HCT116 (cell line): ENCODE measurements at regions not wholly inside any gene's neighbourhood (a gene's known extent, or its start where the extent isn't known, plus 50 kb on each side); places are given as distances from the start of the nearest gene placed in this dataset.

Experiments used
- ATAC-seq: fragments of 200-7000 bp; cut with Tn5 transposase; 2 replicates; pipeline ENCODE4 v1.9.1; 2020; ENCODE audit warnings: mild to moderate bottlenecking, moderate library complexity
- BruUV-seq: library from RNA; stranded (reverse); fragments of 400-500 nt; replicated peaks from 2 replicates; lab custom pipeline; 2021; lab: Mats Ljungman, UMichigan
- CTCF ChIA-PET: fragments of 300-600 bp; sonication (Branson Sonifier 250); formaldehyde crosslinking; loops from one replicate; lab custom pipeline; 2021; ENCODE audit warnings: antibody characterized with exemption; lab: Charles Lee
- POLR2A ChIA-PET: fragments of 300-600, 350-600 bp; sonication (Branson Sonifier 250); formaldehyde crosslinking; loops from one replicate; lab custom pipeline; 2021; ENCODE audit warnings: antibody characterized with exemption; lab: Charles Lee
- RAD21 ChIA-PET, 2 experiments: fragments of 300-600 bp; sonication (Branson Sonifier 250); formaldehyde crosslinking; loops; one replicate each; lab custom pipeline; 2023; ENCODE audit warnings: low total read pairs in 2 of 2; ENCODE audit not compliant: uncharacterized antibody in 2 of 2, unreplicated experiment in 2 of 2, low non-redundant PET in 1 of 2; lab: Charles Lee
- DNase-seq: peaks from one replicate; pipeline ENCODE4 v3.0.0-alpha.2; 2010; ENCODE audit warnings: low read depth, low spot score
- H2AFZ ChIP-seq: fragments of 200-600 bp; shearing (Covaris generic), sonication (generic); 2 replicates; pipeline ENCODE4 v1.6.1; 2017; ENCODE audit warnings: low read depth, mixed run types, mixed read lengths, antibody characterized with exemption, low read length; ENCODE audit not compliant: poor library complexity, severe bottlenecking
- H3K27ac ChIP-seq: 2 replicates; pipeline ENCODE4 v1.5.1; 2012; ENCODE audit warnings: low read depth, low read length
- H3K27me3 ChIP-seq: fragments of 200-600 bp; sonication (generic); 2 replicates; pipeline ENCODE4 v1.6.1; 2016; ENCODE audit warnings: mixed run types, low read length, mixed read lengths; ENCODE audit not compliant: insufficient read depth
- H3K36me3 ChIP-seq, 2 experiments: fragments of 200-500 bp in 1 of 2; fragments of 200-600 bp in 1 of 2; sonication (Bioruptor generic) in 1 of 2; sonication (generic) in 1 of 2; 2 replicates each; pipeline versions ENCODE4 v1.5.1 to v1.6.1; 2014 to 2016; ENCODE audit warnings: low read length in 2 of 2, inconsistent platforms in 1 of 2, mixed read lengths in 1 of 2, mixed run types in 1 of 2; ENCODE audit not compliant: insufficient read depth in 2 of 2, control insufficient read depth in 1 of 2
- H3K4me1 ChIP-seq, 2 experiments: fragments of 200-600 bp in 1 of 2; sonication (generic) in 1 of 2; 2 replicates each; pipeline versions ENCODE4 v1.5.1 to v1.6.1; 2012 to 2017; ENCODE audit warnings: low read length in 2 of 2, inconsistent platforms in 1 of 2, mild to moderate bottlenecking in 1 of 2, mixed read lengths in 1 of 2, mixed run types in 1 of 2, moderate library complexity in 1 of 2; ENCODE audit not compliant: insufficient read depth in 2 of 2, control insufficient read depth in 1 of 2
- H3K4me2 ChIP-seq: fragments of 200-600 bp; sonication (generic); 2 replicates; pipeline ENCODE4 v1.6.1; 2017; ENCODE audit warnings: mixed run types, low read length, mixed read lengths
- H3K4me3 ChIP-seq, 2 experiments: fragments of 200-600 bp in 1 of 2; sonication (generic) in 1 of 2; replicated peaks in 1 of 2; 2 replicates each; pipeline ENCODE4 v1.5.1; 2011 to 2016; ENCODE audit warnings: low read length in 2 of 2, control low read depth in 1 of 2, low read depth in 1 of 2, mild to moderate bottlenecking in 1 of 2, mixed read lengths in 1 of 2, mixed run types in 1 of 2
- H3K79me2 ChIP-seq: fragments of 200-600 bp; sonication (generic); 2 replicates; pipeline ENCODE4 v1.6.1; 2017; ENCODE audit warnings: mild to moderate bottlenecking, mixed run types, low read length, moderate library complexity, mixed read lengths; ENCODE audit not compliant: insufficient read depth
- H3K9ac ChIP-seq: fragments of 200-600 bp; sonication (generic); 2 replicates; pipeline ENCODE4 v1.6.1; 2016; ENCODE audit warnings: low read length, mixed read lengths
- H3K9me2 ChIP-seq: fragments of 200-600 bp; sonication (generic), shearing (Covaris generic); 2 replicates; pipeline ENCODE4 v1.6.1; 2017; ENCODE audit warnings: mixed run types, mild to moderate bottlenecking, moderate library complexity; ENCODE audit not compliant: insufficient read depth
- H3K9me3 ChIP-seq, 2 experiments: fragments of 200-500 bp in 1 of 2; fragments of 200-600 bp in 1 of 2; sonication (Bioruptor generic) in 1 of 2; sonication (generic) in 1 of 2; 2 replicates each; pipeline ENCODE4 v1.6.1; 2014 to 2017; ENCODE audit warnings: low read length in 2 of 2, mixed read lengths in 2 of 2, inconsistent platforms in 1 of 2, low read depth in 1 of 2, mild to moderate bottlenecking in 1 of 2, mixed run types in 1 of 2, moderate library complexity in 1 of 2; ENCODE audit not compliant: control insufficient read depth in 1 of 2, insufficient read depth in 1 of 2
- H4K20me1 ChIP-seq: fragments of 200-600 bp; sonication (generic), shearing (Covaris generic); 2 replicates; pipeline ENCODE4 v1.6.1; 2017; ENCODE audit warnings: mixed run types, mild to moderate bottlenecking, moderate library complexity; ENCODE audit not compliant: insufficient read depth
- CBX3 ChIP-seq: IDR thresholded peaks from 2 replicates; pipeline ENCODE4 v1.6.1; 2012; ENCODE audit warnings: low read depth
- CEBPB ChIP-seq: IDR thresholded peaks from 2 replicates; pipeline ENCODE4 v1.6.1; 2012; ENCODE audit warnings: low read depth
- EZH2 ChIP-seq: fragments of 200-600 bp; sonication (generic); IDR thresholded peaks from 2 replicates; pipeline ENCODE4 v1.6.1; 2017; ENCODE audit warnings: antibody characterized with exemption, mixed run types
- EZH2phosphoT487 ChIP-seq: fragments of 200-600 bp; IDR thresholded peaks from 2 replicates; pipeline ENCODE4 v1.6.1; 2018; ENCODE audit warnings: antibody characterized with exemption, borderline replicate concordance
- FOSL1 ChIP-seq: IDR thresholded peaks from 2 replicates; pipeline ENCODE4 v1.6.1; 2012; ENCODE audit warnings: low read depth
- JUND ChIP-seq: IDR thresholded peaks from 2 replicates; pipeline ENCODE4 v1.6.1; 2012
- RAD21 ChIP-seq: IDR thresholded peaks from 2 replicates; pipeline ENCODE4 v1.6.1; 2012; ENCODE audit warnings: low read depth, mild to moderate bottlenecking
- REST ChIP-seq: IDR thresholded peaks from 2 replicates; pipeline ENCODE4 v1.6.1; 2012; ENCODE audit warnings: low read depth
- SIN3A ChIP-seq: IDR thresholded peaks from 2 replicates; pipeline ENCODE4 v1.6.1; 2012; ENCODE audit warnings: low read depth
- ZFX ChIP-seq: fragments of 450-650 bp; IDR thresholded peaks from 2 replicates; pipeline ENCODE4 v1.6.1; 2017
- ZNF274 ChIP-seq: fragments of 200-500 bp; sonication (Bioruptor generic); IDR thresholded peaks from 2 replicates; pipeline ENCODE4 v1.6.1; 2014; ENCODE audit warnings: mild to moderate bottlenecking, low read depth, low read length, inconsistent platforms
- intact Hi-C: fragments of 100-400 bp; cut with micrococcal nuclease; formaldehyde crosslinking; loops from 2 replicates; pipeline ENCODE4 v1.10.0; 2022

GRCh38 chr16:17766012-17766411, 295.3 kb upstream of the XYLT1 start:
- H3K4me3 ChIP-seq = no peak overlapping the region
- no peak for ATAC-seq
- no peaks in the 10 kb centered on the region for H3K4me1 ChIP-seq
- RAD21 ChIA-PET = no interaction called here
- H3K9me2 ChIP-seq = no peaks in the 10 kb centered on the region
- no peaks in the 10 kb centered on the region for H3K9me3 ChIP-seq
- H3K36me3 ChIP-seq = no peaks in the 10 kb centered on the region
- no peak overlapping the region for H2AFZ ChIP-seq
- DNase-seq = no peak
- BruUV-seq = no TSS peak
- intact Hi-C loops = no loop called here
- CTCF ChIA-PET = no interaction called here
- POLR2A ChIA-PET = no interaction called here
- peaks cover 24% of the 10 kb centered on the region for H3K27me3 ChIP-seq
- H3K9ac ChIP-seq = no peak overlapping the region
- no peak overlapping the region for H3K27ac ChIP-seq
- H3K4me2 ChIP-seq = no peak overlapping the region
- no peaks in the 10 kb centered on the region for H4K20me1 ChIP-seq
- TF ChIP-seq EZH2 (no peak), CBX3 (no peak)
- TF ChIP-seq, all 23 proteins: peak for 0
- no peaks in the 10 kb centered on the region for H3K79me2 ChIP-seq

GRCh38 chr16:17759451-17760390, 289.0 kb upstream of the XYLT1 start:
- no peak overlapping the region for H3K27ac ChIP-seq
- no peaks in the 10 kb centered on the region for H3K9me3 ChIP-seq
- no peak overlapping the region for H3K4me2 ChIP-seq
- H3K79me2 ChIP-seq = no peaks in the 10 kb centered on the region
- TF ChIP-seq CEBPB = no peak
- TF ChIP-seq ZNF274 = no peak
- no peak for TF ChIP-seq REST
- TF ChIP-seq SIN3A = no peak
- no peak for TF ChIP-seq FOSL1
- TF ChIP-seq RAD21 = no peak
- TF ChIP-seq JUND = no peak
- no peak for TF ChIP-seq EZH2phosphoT487
- no peak for TF ChIP-seq ZFX
- TF ChIP-seq, all 23 proteins: peak for 0
- DNase-seq (no peak), ATAC-seq (no peak)
- Histone ChIP-seq H3K36me3 (no peaks in the 10 kb centered on the region), H2AFZ (no peak overlapping the region), H4K20me1 (no peaks in the 10 kb centered on the region), H3K4me3 (no peak overlapping the region), H3K4me1 (no peaks in the 10 kb centered on the region), H3K9me2 (no peaks in the 10 kb centered on the region), H3K27me3 (peaks cover 23% of the 10 kb centered on the region; the same call in 1 of the 2 replicates), H3K9ac (no peak overlapping the region)
- intact Hi-C loops = no loop called here
- no TSS peak for BruUV-seq
- ChIA-PET RAD21 (no interaction called here), CTCF (no interaction called here), POLR2A (no interaction called here)
